Endothelial cell of umbilical vein (primary cell): ENCODE measurements at regions not wholly inside any gene's neighbourhood (a gene's known extent, or its start where the extent isn't known, plus 50 kb on each side); places are given as distances from the start of the nearest gene placed in this dataset.

Experiments
- BruUV-seq: library from RNA; stranded (reverse); fragments of 400-500 nt; replicated peaks from 2 replicates; lab custom pipeline; 2021; lab: Mats Ljungman, UMichigan
- CTCF ChIA-PET: fragments of 300-600, 350-600 bp; sonication (Branson Sonifier 250); formaldehyde crosslinking; loops from one replicate; lab custom pipeline; 2021; ENCODE audit warnings: antibody characterized with exemption, inconsistent platforms; lab: Charles Lee
- POLR2A ChIA-PET: fragments of 300-600, 350-600 bp; sonication (Branson Sonifier 250); formaldehyde crosslinking; loops from one replicate; lab custom pipeline; 2021; ENCODE audit warnings: antibody characterized with exemption, inconsistent platforms; lab: Charles Lee
- DNase-seq: peaks from one replicate; pipeline ENCODE4 v3.0.0-alpha.2; 2011; ENCODE audit warnings: low read depth, low spot score
- FAIRE-seq: peaks from 2 replicates; lab custom pipeline; 2011; peaks lifted over from hg19 to GRCh38; lab: Jason Lieb, UNC
- H2AFZ ChIP-seq: 2 replicates; pipeline ENCODE4 v1.6.0; 2012; ENCODE audit warnings: low read depth, low read length, control low read depth, inconsistent platforms
- H3K27ac ChIP-seq: 2 replicates; pipeline ENCODE4 v1.5.1; 2011; ENCODE audit warnings: low read depth, mild to moderate bottlenecking, control low read depth, low read length, moderate library complexity; ENCODE audit not compliant: insufficient read depth
- H3K27me3 ChIP-seq, 2 experiments: 2 replicates each; pipeline versions ENCODE4 v1.6.0 to v1.6.1; 2011; ENCODE audit warnings: low read length in 2 of 2, mixed read lengths in 1 of 2; ENCODE audit not compliant: control insufficient read depth in 2 of 2, insufficient read depth in 2 of 2
- H3K36me3 ChIP-seq, 2 experiments: 2 replicates in 1 of 2; 3 replicates in 1 of 2; pipeline ENCODE4 v1.5.1; 2011; ENCODE audit warnings: low read length in 2 of 2, mild to moderate bottlenecking in 1 of 2, moderate library complexity in 1 of 2; ENCODE audit not compliant: control insufficient read depth in 2 of 2, insufficient read depth in 2 of 2; ENCODE audit errors: extremely low read depth in 1 of 2
- H3K4me1 ChIP-seq: 3 replicates; pipeline ENCODE4 v1.5.1; 2011; ENCODE audit warnings: mild to moderate bottlenecking, low read length; ENCODE audit not compliant: control insufficient read depth, insufficient read depth; ENCODE audit errors: extremely low read depth
- H3K4me2 ChIP-seq: 2 replicates; pipeline ENCODE4 v1.6.1; 2011; ENCODE audit warnings: low read length, control low read depth, mixed read lengths; ENCODE audit not compliant: insufficient read depth
- H3K4me3 ChIP-seq, 3 experiments: fragments of 200-600 bp in 1 of 3; sonication (generic), shearing (Covaris generic) in 1 of 3; replicated peaks in 1 of 3; 2 replicates each; pipeline ENCODE4 v1.5.1; 2011 to 2016; ENCODE audit warnings: control low read depth in 3 of 3, low read length in 3 of 3, mild to moderate bottlenecking in 2 of 3, inconsistent platforms in 1 of 3, low read depth in 1 of 3, moderate library complexity in 1 of 3; ENCODE audit not compliant: insufficient read depth in 1 of 3
- H3K79me2 ChIP-seq: 2 replicates; pipeline ENCODE4 v1.6.0; 2012; ENCODE audit warnings: low read length, inconsistent platforms; ENCODE audit not compliant: control insufficient read depth, insufficient read depth
- H3K9ac ChIP-seq: replicated peaks from 2 replicates; pipeline ENCODE3; 2011; ENCODE audit warnings: low read length, control low read depth; ENCODE audit not compliant: insufficient read depth; ENCODE audit errors: extremely low read depth
- H3K9me1 ChIP-seq: replicated peaks from 3 replicates; pipeline ENCODE4 v1.6.0; 2011; ENCODE audit warnings: mild to moderate bottlenecking, low read length; ENCODE audit not compliant: control insufficient read depth, insufficient read depth; ENCODE audit errors: extremely low read depth
- H3K9me3 ChIP-seq: replicated peaks from 2 replicates; pipeline ENCODE4 v1.5.1; 2012; ENCODE audit warnings: low read length, inconsistent platforms; ENCODE audit not compliant: control insufficient read depth, insufficient read depth
- H4K20me1 ChIP-seq: replicated peaks from 2 replicates; pipeline ENCODE3; 2011; ENCODE audit warnings: mild to moderate bottlenecking, low read length; ENCODE audit not compliant: control insufficient read depth, insufficient read depth; ENCODE audit errors: extremely low read depth
- EZH2 ChIP-seq: IDR thresholded peaks from 2 replicates; pipeline ENCODE4 v1.6.1; 2012; ENCODE audit warnings: borderline replicate concordance, low read depth, mild to moderate bottlenecking, moderate library complexity, low read length, inconsistent platforms; ENCODE audit not compliant: severe bottlenecking
- FOS ChIP-seq: IDR thresholded peaks from 2 replicates; pipeline ENCODE4 v1.6.1; 2011; ENCODE audit warnings: mild to moderate bottlenecking, low read length, moderate library complexity, borderline replicate concordance; ENCODE audit not compliant: insufficient read depth
- GATA2 ChIP-seq: IDR thresholded peaks from 2 replicates; pipeline ENCODE4 v1.7.0; 2011; ENCODE audit warnings: low read depth, mild to moderate bottlenecking, moderate library complexity, mixed read lengths, low read length; ENCODE audit not compliant: insufficient read length, insufficient read depth
- JUN ChIP-seq: IDR thresholded peaks from 2 replicates; pipeline ENCODE4 v1.6.1; 2011; ENCODE audit warnings: borderline replicate concordance, low read depth; ENCODE audit not compliant: insufficient read length, insufficient read depth
- MYC ChIP-seq: IDR thresholded peaks from one replicate; pipeline ENCODE4 v1.6.1; 2011; ENCODE audit warnings: mild to moderate bottlenecking, low read depth, low read length
- POLR2A ChIP-seq: IDR thresholded peaks from 2 replicates; pipeline ENCODE4 v1.6.1; 2012; ENCODE audit warnings: low read depth, mild to moderate bottlenecking, control low read depth, low read length
- POLR2AphosphoS5 ChIP-seq: IDR thresholded peaks from 2 replicates; pipeline ENCODE4 v1.6.1; 2012; ENCODE audit warnings: low read depth, mild to moderate bottlenecking, control low read depth, low read length, moderate library complexity; ENCODE audit not compliant: insufficient read depth
- dilution Hi-C: fragments of 300-500 bp; cut with MboI; formaldehyde crosslinking; loops from one replicate; pipeline ENCODE4 v1.15.0; 2019; ENCODE audit warnings: low sequenced_read_pairs; ENCODE audit not compliant: extremely low pct_ligation_motif_present
- intact Hi-C: fragments of 100-400 bp; cut with micrococcal nuclease; formaldehyde crosslinking; loops from one replicate; pipeline ENCODE4 v1.10.0; 2022
- TF ChIP-seq, protein P1 (sequence below): IDR thresholded peaks from 2 replicates; pipeline ENCODE4 v1.6.1; 2011; ENCODE audit not compliant: insufficient read depth, insufficient read length
- TF ChIP-seq, protein P2 (sequence below), 2 donors: IDR thresholded peaks; 1 replicate in 1 of 2; 2 replicates in 1 of 2; pipeline ENCODE4 v1.5.1; 2011; ENCODE audit warnings: low read length in 2 of 2, mild to moderate bottlenecking in 2 of 2, moderate library complexity in 2 of 2, control low read depth in 1 of 2, inconsistent platforms in 1 of 2, low read depth in 1 of 2; ENCODE audit not compliant: insufficient read depth in 1 of 2; ENCODE audit errors: extremely low read depth in 1 of 2

DNA sequence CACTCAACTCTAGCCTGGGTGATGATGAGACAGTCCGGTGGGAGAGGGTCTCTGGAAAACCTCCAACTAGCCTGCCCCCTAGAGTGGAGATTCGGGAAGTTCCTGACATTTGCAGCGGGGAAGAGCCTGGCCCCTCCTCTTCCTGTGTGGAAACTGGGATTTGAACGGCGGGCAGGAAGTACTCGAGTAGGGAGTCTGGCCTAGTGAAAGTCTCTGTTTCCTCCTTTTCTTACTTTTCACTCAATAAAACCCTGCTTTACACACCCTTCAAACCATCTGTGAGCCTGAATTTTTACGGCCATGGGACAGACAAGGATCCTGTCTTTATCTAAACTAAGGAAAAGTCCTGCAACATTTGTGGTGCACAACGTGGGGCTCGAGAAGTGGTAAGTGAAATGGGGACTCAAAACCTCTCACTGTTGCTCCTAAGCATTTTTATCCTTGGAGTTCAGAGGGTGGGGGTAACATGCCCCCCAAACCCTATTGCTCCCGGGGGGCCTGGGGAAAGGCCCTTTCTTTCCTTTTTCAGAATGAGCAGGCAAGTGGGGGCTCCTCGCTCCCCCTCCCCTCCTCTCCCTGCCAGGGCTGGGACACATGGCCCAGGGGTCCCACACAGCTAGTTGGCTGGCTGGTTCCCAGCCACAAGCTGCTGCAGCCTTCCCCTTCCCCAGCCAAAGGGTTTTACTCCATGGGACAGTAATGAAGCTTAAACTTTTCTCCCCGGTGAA lies 224.7 kb upstream of the GBE1 start:
- Histone ChIP-seq H3K4me3 (no peak overlapping the region), H3K27me3 (no peaks in the 10 kb centered on the region), H4K20me1 (no peaks in the 10 kb centered on the region), H3K9me1 (no peaks in the 10 kb centered on the region), H3K79me2 (no peaks in the 10 kb centered on the region), H2AFZ (no peak overlapping the region), H3K4me1 (no peaks in the 10 kb centered on the region), H3K27ac (no peak overlapping the region), H3K36me3 (no peaks in the 10 kb centered on the region), H3K9ac (no peak overlapping the region), H3K9me3 (no peaks in the 10 kb centered on the region), H3K4me2 (no peak overlapping the region)
- FAIRE-seq (no peak), DNase-seq (no peak)
- BruUV-seq = no TSS peak
- POLR2A ChIA-PET = no interaction called here
- TF ChIP-seq FOS = no peak
- no peak for TF ChIP-seq EZH2
- TF ChIP-seq, protein P1, sequence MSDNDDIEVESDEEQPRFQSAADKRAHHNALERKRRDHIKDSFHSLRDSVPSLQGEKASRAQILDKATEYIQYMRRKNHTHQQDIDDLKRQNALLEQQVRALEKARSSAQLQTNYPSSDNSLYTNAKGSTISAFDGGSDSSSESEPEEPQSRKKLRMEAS = no peak
- TF ChIP-seq MYC = no peak
- TF ChIP-seq JUN = no peak
- TF ChIP-seq POLR2AphosphoS5 = no peak
- TF ChIP-seq, protein P2, sequence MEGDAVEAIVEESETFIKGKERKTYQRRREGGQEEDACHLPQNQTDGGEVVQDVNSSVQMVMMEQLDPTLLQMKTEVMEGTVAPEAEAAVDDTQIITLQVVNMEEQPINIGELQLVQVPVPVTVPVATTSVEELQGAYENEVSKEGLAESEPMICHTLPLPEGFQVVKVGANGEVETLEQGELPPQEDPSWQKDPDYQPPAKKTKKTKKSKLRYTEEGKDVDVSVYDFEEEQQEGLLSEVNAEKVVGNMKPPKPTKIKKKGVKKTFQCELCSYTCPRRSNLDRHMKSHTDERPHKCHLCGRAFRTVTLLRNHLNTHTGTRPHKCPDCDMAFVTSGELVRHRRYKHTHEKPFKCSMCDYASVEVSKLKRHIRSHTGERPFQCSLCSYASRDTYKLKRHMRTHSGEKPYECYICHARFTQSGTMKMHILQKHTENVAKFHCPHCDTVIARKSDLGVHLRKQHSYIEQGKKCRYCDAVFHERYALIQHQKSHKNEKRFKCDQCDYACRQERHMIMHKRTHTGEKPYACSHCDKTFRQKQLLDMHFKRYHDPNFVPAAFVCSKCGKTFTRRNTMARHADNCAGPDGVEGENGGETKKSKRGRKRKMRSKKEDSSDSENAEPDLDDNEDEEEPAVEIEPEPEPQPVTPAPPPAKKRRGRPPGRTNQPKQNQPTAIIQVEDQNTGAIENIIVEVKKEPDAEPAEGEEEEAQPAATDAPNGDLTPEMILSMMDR (IDR thresholded peaks at IDR 0.05; ENCODE audit: extremely low read depth in 1 of 2, insufficient read depth in 1 of 2, low read depth in 1 of 2, low read length in 2 of 2) = no peak
- TF ChIP-seq POLR2A = no peak
- TF ChIP-seq GATA2 = no peak
- dilution Hi-C loops = no loop called here
- intact Hi-C loops = no loop called here
- CTCF ChIA-PET = interaction anchor here (0.6 kb wide), 1 partner anchor 68 kb away, joined by 5 read pairs; no protein-coding TSS in a partner anchor
